ENCODE measurements at regions not wholly inside any gene's neighbourhood (a gene's known extent, or its start where the extent isn't known, plus 50 kb on each side); places are given as distances from the start of the nearest gene placed in this dataset.
"Not testable (repeated sequence)": the region's sequence is repeated elsewhere in the genome, so short reads cannot be mapped to it uniquely, and the experiment has no call there.

DNA sequence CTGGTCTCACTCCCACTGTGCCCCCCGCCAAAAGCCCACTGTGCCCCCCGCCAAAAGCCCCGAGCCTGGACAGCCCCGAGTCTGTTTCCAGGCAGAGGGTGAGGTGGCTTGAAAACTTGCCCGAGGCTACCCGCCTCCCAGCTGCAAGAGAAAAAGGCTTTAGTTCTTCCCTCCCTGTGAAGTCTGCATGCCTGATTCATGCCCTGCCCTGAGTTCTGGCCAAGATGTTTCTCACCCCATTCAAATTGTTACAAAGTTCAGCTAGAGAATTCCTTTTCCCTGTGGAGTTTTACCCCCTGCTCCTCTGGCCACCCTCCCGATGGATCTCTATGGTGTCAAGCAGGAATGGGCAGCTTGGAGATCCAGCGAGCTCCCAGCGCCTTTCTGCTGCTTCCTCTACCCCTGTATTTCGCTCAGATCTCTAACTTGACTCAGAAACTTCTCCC lies 298.8 kb upstream of the MAP3K7 start:
- DNase-seq: no peak

DNA sequence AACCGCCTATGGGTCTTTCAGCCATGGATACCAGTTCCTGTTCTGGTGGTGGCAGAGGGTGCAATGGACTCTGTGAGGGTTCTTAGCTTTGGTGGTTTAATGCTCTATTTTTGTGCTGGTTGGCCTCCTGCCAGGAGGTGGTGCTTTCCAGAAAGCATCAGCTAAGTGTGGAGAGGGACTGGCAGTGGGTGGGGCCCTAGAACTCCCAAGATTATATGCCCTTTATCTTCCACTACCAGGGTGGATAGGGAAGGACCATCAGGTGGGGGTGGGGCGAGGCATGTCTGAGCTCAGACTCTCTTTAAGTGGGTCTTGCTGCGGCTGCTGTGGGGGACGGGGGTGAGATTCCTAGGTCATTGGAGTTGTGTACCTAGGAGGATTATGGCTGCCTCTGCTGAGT lies 298.3 kb upstream of the MAP3K7 start:
- not testable (repeated sequence) for DNase-seq

DNA sequence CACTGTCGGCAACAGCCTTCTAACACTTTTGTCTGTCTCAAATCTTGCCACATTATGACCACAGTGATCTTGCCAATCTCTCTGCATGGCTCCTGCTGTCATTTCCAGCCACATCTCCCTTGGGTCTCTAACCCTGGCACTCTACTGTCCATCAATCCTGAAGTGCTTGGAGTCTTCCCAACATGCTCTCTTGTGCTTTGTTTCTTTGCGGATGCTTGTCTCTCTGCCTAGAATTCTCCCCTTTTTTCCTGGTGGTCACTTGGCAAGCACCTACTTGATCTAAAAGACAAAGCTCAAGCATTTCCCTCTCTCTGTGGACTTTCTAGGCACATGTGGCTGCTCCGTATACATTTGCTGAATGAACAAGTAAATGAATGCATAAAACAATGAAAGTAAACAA lies 290.7 kb upstream of the MAP3K7 start:
- DNase-seq: no peak

DNA sequence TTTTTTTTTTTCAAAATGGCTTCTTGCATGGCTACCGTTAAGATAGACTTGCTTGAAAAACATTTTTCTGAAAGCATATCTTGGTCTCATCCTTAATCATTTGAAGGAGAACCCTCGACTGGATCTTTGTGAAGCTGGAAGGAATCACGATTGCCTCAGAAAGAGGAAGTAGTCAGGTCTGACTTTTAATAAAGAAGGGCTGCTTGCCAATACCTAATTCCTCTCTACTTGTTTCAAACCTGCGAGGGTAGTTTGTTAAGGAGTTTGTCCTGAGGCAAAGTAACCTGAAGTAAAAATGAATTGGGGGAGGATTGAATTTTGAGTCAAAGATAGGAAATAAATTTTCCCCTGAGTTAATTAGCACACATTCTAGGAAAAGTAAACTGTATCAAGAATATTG lies 288.1 kb upstream of the MAP3K7 start:
- no peak for DNase-seq

DNA sequence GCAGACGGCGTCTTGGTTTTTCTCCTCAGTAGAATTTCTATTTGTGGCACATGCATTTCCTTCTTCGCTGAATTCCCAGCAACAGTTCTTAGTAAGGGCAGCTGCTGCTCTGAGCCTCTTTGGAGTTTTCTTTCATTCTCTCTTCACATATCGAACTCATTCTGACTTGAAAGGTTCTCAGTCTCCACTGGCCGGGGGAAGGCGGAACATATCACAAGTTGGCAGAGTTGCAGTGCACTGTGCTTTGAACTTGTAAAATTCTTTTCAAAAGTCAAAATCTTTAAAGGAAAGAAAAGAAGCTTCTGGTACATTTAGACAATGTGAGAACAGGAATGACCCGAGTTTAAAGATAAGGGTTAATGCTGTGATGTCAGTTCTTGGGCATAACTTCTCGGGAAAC lies 286.1 kb upstream of the MAP3K7 start:
- DNase-seq: no peak

DNA sequence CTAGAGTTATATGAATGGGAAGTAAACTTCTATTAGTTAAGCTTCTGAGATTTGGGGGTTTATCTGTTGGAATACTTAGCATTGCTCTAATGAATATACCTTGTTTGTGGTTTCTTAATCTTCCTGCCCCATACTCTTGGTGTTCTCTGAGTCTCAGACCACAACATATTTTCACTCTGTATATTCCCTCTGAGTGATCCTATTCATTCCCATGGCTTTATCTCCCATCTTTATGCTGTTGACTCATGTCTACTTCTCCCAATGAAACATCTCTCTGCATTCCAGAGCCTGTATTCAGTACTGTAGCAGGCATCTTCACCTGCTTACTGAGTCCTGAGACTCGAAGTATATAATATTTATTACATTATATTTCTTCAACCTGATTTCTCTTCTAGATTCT lies 283.7 kb upstream of the MAP3K7 start:
- no peak for DNase-seq

DNA sequence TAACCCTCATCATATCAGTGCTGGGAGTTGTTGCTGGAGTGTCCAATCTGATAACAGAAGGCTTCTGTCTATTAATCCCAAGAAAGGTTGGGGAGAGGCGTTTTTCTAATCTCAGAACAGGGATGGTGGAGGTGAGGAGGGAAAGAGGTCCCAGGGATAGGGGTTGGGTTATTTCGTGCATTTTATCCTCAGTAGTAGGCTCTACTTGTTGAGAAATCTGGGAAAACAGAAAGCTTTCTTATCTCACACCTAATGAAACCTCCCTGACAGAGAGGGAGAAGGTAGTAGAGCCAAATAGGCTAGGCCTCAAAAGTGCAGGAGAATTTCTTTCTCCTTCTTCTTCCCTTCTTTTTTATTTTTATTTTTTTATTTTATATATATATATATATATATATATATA lies 281.8 kb upstream of the MAP3K7 start:
- no peak for DNase-seq

DNA sequence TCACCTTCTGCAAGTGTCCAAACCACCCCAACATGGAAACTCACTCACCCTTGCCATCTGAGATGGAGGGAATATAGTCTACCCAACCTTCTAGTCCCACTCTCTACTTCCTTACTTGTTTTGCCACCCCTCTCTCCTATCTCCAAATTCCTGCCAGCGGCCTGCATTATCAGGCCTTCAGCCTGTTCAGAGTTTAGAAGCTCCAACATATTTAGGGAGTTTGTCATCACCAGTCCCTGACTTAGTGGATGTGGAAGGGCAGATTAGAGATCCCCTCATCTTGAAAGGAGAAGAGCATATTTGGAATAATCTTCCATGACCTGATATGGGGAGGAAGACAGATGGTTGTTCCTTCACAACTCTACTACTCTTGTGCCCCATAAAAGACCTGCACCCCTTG lies 281.4 kb upstream of the MAP3K7 start:
- no peak for DNase-seq

DNA sequence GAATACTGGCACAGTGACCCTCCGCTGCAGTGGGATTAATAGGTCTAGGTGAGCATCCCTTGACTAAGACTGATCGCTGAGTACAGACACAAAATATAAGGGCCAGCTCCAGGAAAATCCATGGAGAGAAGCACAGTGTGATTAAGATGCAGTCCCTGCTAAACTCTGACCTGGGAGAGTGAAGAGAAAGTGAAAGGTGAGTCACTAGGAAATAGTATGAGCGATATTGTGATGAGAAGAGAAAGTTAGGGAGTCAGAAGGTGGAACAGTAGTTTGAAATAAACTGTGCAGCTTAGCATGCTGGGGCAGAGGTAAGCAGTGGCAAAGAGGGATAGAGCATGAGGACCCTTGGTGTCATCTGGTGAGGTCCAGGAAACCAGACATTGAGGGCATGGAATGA lies 278.6 kb upstream of the MAP3K7 start:
- no peak for DNase-seq

DNA sequence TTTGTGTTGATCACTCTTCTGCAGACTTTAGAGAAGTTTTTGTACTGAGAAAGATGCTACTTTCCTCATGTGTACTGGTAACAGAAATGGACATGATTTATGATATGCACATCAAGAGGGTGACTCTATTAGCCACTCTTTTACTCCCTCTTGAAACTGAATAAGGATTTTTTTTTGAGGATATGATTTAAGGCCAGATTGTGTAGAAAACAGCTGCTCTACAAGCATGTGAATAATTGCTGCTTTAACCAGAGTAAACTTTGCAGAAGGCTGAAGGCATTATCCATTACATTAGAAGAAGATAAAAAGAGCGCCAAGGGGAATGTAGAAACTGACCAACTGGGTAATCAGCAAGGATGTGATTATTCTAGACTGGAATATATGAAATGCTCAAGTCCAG lies 276.2 kb upstream of the MAP3K7 start:
- no peak for DNase-seq

DNA sequence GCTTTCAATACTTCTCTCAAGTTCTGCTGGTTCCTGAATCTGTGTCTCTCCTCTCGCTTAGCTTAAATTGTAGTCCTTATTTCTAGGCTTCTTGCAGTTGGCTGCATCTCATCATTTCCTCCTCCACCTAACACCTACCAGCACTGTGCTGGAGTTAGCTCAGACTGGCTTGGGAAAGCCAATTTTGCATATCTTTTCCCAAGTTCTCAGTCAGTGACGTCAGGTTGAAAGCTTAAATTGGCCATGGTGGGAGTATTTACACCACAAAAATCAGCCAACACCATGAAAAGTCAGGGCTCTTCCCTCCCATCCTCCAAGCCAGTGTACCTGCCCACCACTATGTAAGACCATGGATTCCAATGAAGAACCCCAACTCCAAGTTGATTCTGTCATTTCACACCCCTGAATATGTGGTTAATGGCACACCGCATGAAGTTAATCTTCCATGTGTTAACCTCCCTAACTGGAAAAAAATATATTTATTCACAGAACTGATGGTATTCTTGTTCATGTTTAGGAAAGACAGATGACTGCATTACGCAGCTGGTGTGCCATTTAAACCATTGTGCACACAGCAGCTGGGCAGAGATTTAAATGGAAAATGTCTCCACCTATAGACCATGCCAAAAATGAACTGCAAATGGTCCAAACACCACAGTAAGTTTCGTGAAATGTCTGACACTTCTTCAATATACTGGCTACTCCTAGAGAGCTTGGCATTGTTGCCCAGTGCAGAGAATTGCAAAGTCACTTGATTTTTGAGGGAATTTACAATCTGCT lies 274.1 kb upstream of the MAP3K7 start:
- DNase-seq: no peak

DNA sequence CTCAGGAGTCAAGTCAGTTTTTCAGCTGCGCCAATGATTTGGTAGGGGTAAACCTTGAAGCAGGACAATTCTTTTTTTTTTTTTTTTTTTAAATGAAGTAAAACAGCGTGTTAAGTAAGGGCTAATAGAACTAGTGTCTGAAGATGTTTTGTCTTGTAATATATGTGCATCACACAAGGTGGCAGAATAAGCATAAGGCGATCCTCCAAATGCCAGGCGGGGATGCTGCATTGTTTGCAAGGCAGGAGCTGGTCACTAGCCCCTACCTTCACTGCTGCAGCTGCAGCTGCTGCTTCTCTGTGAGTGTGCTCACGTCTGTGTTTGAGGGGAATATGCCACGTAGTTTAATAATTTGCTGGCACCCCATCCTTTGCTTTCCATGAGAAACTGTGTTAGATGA lies 272.7 kb upstream of the MAP3K7 start:
- DNase-seq: peak; percentile 33

DNA sequence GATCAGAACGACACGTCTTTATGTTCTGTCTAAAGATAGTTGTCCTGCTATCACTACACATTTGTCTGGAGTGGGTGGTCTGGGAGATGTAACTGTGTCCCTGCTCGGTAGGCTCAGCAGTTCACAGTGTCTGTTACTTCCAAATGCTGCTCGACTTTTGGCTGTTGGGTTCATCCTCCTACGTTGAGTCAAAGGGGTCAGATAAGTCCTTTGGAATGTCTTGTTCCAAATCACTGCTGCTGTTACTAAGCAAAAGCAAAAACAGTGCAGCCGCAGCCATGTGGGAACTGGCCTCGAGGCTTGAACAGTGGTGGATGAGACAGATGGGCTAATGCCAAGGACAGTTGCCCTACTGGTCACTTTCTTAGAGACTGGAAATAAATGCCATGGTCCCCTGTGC lies 272.2 kb upstream of the MAP3K7 start:
- no peak for DNase-seq

DNA sequence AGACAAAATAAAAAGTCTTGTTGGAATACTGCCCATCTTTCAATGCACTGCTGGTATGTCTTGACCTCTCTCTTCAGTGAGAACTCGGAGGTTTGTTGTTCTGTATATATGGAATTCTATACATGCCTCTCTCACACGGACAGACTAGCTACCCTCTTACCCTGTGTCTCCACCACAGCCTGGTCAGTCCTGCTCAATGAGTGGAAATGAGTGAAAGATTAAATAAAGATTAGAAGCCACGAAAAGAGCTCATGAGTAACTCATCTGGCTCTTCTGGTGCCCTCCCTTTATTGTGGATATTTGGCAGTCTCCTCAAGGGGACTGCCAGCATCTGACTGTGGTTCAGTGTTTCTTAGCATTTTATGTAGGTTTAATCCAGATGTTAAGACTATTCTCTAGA lies 262.8 kb upstream of the MAP3K7 start:
- DNase-seq: no peak

DNA sequence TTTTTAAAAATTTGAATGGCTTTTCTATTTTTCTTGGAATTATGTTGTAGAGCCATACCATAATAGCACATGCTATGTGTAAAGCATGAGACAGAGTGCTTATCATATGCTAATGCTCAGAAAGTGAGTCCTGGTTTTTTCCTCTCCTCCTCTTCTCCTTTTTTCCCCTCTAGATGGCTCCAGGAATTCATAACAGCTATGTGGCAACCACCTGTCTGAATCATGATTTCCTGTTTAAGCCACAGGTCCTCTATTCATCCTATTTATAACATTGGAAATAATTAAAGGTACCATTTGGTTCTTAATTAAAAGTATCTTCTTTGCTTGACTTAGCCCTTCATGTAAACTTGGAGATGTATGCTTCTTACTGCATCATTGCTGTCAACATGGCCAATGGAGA lies 260.0 kb upstream of the MAP3K7 start:
- DNase-seq: no peak

DNA sequence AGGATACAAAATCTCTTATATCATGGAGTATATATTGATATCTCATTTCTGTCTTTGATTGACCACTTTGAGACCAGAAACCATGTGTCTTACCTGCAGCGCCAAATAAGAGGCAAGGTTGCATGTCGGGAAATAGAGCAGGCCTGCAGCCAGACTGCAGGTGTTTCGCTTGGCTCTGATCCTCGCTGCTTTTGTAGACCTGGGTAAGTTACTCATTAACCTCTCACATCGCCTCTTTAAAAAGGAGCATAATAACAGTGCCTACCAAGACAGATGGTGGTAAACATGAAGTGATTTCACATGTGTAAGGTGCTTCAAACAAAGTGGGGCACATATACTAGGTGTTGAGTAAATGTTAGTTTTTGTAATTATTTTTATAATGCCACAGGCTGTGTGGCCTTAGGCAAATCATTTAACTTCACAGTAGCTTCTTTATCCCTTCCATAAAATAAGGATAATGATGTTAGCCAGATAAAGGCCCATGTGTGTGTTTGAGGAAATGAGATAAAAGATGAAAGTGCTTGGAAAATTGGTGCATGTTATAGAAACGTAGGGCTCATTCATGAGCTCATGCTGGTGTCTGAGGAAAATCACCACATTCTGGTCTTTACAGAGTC lies 248.8 kb upstream of the MAP3K7 start:
- peak; percentile 63 for DNase-seq

DNA sequence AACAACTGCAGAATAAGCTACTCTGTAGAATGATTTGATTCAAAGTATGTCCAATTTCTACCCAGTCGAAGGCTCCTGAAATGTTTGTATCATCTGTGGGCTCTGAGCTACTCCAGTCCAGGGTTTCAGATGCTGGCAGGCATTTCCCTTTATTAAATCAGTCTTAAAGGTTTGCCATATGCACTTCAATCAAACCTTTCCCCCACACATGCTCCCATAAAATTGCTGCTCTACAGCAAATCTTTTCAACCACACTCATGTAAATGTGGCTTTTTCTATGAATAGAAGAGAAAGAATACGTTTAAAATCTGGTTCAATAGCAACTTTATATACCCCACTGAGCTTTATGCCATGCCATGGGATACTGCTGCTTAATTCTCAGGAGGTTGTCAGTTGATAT lies 242.4 kb upstream of the MAP3K7 start:
- no peak for DNase-seq

DNA sequence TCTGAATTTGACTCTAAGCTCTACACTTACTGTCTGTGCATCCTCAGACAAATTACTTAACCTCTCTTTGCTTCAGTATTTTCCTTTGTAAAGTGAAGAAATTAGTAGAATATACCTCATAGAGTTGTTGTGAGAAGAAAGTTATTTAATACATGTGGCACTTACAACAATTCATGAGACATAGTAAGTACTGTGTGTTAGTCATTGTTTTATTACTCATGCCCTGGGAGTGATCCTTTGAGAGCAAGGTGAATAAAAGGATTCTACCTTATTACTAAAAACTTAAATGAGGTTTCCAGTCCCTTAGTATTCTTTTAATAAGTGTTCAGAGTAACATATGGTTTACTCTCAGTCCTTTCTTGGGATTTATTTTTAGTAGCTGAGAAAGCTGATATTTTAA lies 233.6 kb upstream of the MAP3K7 start:
- no peak for DNase-seq

DNA sequence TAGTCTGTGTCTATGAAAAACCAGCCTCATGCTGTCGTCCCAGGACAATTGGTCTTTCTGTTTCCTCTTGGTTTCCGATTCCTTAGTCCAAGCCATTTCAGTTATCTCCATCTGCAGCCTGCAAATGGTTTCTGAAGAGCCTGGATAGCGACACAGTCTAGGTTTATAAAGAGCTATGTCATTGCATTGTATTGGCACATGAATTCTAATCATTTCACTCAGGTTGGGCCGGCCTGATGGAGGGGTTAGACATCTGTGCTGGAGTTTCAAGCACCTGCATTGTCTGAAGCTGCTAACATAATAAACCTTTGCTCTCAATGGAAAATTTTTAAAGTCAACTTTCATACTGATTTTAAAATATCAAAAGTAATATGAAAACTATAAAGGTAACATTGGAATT lies 232.6 kb upstream of the MAP3K7 start:
- DNase-seq: no peak

DNA sequence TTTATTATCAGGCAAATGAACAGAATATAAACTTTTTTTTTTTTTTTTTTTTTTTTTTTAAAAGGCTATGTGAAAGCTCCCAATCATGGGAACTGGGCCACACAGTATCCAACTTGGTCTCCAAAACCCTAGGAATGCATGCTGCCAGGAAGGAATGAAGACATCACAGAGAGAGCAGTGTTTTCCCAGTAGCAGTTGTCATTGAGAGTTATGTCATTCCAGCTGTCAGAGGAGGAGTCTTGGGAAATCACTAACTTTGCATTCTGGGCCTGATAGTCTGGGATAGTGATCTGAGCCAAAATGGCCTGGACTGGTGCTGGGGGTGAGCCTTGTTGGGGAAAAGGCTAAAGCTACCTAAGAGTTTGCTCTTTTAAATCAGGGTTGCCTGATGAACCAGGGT lies 231.3 kb upstream of the MAP3K7 start:
- no peak for DNase-seq

DNA sequence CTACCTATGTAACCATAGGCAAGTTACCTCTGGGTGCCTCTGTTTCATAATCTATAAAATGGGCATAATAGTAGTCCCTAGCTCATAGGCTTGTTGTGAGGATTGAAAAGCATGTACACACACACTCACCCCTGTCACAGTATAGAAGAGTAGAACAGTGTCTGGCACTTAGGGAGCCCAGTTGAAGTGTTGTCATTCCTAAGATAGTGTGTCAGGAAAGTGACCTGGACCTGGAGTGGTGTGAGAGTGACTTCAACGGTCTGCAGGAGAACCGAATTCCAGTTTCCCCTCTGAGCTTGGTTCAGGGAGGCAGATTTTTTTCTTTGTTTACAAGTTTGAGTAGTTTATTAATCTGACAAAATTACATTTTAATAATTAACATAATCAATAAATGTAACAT lies 229.9 kb upstream of the MAP3K7 start:
- no peak for DNase-seq

DNA sequence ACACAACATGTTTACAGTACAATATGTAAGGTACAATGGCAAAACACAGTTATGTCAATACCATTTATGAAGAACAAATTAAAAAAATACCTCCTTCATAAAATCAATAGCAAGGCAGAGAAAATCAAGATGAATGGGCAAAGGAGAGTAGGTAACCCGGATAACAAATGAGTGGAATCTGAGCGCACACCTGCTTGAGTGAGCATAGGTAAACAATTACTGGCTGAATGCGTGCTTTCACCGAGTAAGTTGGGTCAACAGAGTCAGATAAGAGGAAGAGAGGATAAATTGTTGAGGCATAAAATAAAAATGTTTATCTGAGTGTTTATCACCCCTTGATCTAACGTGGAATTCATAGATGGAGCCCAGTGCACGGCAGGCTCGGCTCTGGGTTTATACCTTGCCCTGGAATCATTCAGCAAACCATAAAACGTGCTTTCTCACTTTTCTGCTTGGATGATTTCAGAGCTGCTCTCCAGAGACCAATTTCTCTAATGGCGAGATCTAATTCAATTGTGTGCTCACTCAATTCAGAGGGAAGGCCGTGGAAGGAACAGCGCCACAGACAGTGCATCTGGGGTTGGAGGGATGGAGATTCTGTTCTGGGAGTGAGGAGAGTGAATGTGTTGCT lies 224.8 kb upstream of the MAP3K7 start:
- DNase-seq: peak; percentile 5

DNA sequence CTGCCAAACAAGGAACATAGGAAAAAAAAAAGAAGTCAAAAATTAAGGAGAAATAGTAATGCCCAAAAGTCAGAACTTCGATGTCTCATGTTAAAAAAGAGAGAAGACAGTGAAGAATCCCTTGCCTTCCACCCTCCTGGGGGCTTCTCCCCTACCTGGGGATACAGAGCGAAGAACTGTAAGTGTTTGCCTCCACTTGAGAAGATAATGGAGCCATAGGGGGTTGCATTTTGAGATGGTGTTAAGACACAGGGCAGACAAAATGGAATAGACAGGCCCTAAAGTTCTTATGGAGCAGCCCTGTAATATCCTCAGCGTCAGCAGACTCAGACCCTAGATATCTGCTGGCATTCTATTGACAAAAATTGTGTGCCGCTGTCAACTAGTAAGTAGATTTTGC lies 222.2 kb upstream of the MAP3K7 start:
- no peak for DNase-seq

Data from COR-L47 (cell line).